ENCODE measurements at regions not wholly inside any gene's neighbourhood (a gene's known extent, or its start where the extent isn't known, plus 50 kb on each side); places are given as distances from the start of the nearest gene placed in this dataset.

GRCh38 chr5:63563008-63563917, 399.0 kb downstream of the HTR1A start:
- H3K9me2 ChIP-seq (ENCODE audit: low read depth, low read length), result no peaks in the 10 kb centered on the region
- no peaks in the 10 kb centered on the region for H3K9me3 ChIP-seq (ENCODE audit: low read length)
- H3K36me3 ChIP-seq (ENCODE audit: insufficient read depth, low read length), result no peaks in the 10 kb centered on the region
- no peaks in the 10 kb centered on the region for H3K4me1 ChIP-seq (ENCODE audit: insufficient read depth, low read length, severe bottlenecking)
- H3K4me3 ChIP-seq (ENCODE audit: low read depth, low read length, poor library complexity, severe bottlenecking), result no peak overlapping the region
- H4K20me1 ChIP-seq (ENCODE audit: insufficient read depth, low read length), result no peaks in the 10 kb centered on the region
- H2AFZ ChIP-seq (ENCODE audit: low read length), result no peak overlapping the region
- no peak overlapping the region for H3K4me2 ChIP-seq (ENCODE audit: low read length)
- H3F3A ChIP-seq (ENCODE audit: insufficient read depth, low read length), result no peaks in the 10 kb centered on the region
- no peak overlapping the region for H3K9ac ChIP-seq (ENCODE audit: low read length)
- TF ChIP-seq EZH2 (IDR thresholded peaks at IDR 0.05; ENCODE audit: borderline replicate concordance, low read length) (no peak), CTCF (IDR thresholded peaks at IDR 0.05; ENCODE audit: low read length) (no peak)
- no peaks in the 10 kb centered on the region for H3K27me3 ChIP-seq (ENCODE audit: insufficient read depth, low read length)
- H3K27ac ChIP-seq (ENCODE audit: low read depth, low read length, poor library complexity, severe bottlenecking), result no peak overlapping the region
- no peaks in the 10 kb centered on the region for H3K79me2 ChIP-seq (ENCODE audit: insufficient read depth, low read length)

GRCh38 chr5:63555874-63556273, 406.4 kb downstream of the HTR1A start:
- Histone ChIP-seq H3K9me3 (ENCODE audit: low read length) (no peaks in the 10 kb centered on the region), H3K4me2 (ENCODE audit: low read length) (no peak overlapping the region), H2AFZ (ENCODE audit: low read length) (no peak overlapping the region), H3F3A (ENCODE audit: insufficient read depth, low read length) (no peaks in the 10 kb centered on the region), H3K36me3 (ENCODE audit: insufficient read depth, low read length) (no peaks in the 10 kb centered on the region), H3K9me2 (ENCODE audit: low read depth, low read length) (no peaks in the 10 kb centered on the region), H3K9ac (ENCODE audit: low read length) (no peak overlapping the region), H4K20me1 (ENCODE audit: insufficient read depth, low read length) (no peaks in the 10 kb centered on the region), H3K27ac (ENCODE audit: low read depth, low read length, poor library complexity, severe bottlenecking) (no peak overlapping the region), H3K79me2 (ENCODE audit: insufficient read depth, low read length) (no peaks in the 10 kb centered on the region), H3K27me3 (ENCODE audit: insufficient read depth, low read length) (no peaks in the 10 kb centered on the region), H3K4me1 (ENCODE audit: insufficient read depth, low read length, severe bottlenecking) (no peaks in the 10 kb centered on the region), H3K4me3 (ENCODE audit: low read depth, low read length, poor library complexity, severe bottlenecking) (no peak overlapping the region)
- TF ChIP-seq EZH2 (IDR thresholded peaks at IDR 0.05; ENCODE audit: borderline replicate concordance, low read length) (no peak), CTCF (IDR thresholded peaks at IDR 0.05; ENCODE audit: low read length) (no peak)

GRCh38 chr5:63554191-63554590, 408.1 kb downstream of the HTR1A start:
- Histone ChIP-seq H4K20me1 (ENCODE audit: insufficient read depth, low read length) (no peaks in the 10 kb centered on the region), H3K9me3 (ENCODE audit: low read length) (no peaks in the 10 kb centered on the region), H3F3A (ENCODE audit: insufficient read depth, low read length) (no peaks in the 10 kb centered on the region), H3K9me2 (ENCODE audit: low read depth, low read length) (no peaks in the 10 kb centered on the region), H3K36me3 (ENCODE audit: insufficient read depth, low read length) (no peaks in the 10 kb centered on the region), H3K4me3 (ENCODE audit: low read depth, low read length, poor library complexity, severe bottlenecking) (no peak overlapping the region), H3K27ac (ENCODE audit: low read depth, low read length, poor library complexity, severe bottlenecking) (no peak overlapping the region), H3K4me1 (ENCODE audit: insufficient read depth, low read length, severe bottlenecking) (no peaks in the 10 kb centered on the region), H3K9ac (ENCODE audit: low read length) (no peak overlapping the region), H3K4me2 (ENCODE audit: low read length) (no peak overlapping the region), H3K79me2 (ENCODE audit: insufficient read depth, low read length) (no peaks in the 10 kb centered on the region), H2AFZ (ENCODE audit: low read length) (no peak overlapping the region), H3K27me3 (ENCODE audit: insufficient read depth, low read length) (no peaks in the 10 kb centered on the region)
- no peak for TF ChIP-seq CTCF (IDR thresholded peaks at IDR 0.05; ENCODE audit: low read length)
- TF ChIP-seq EZH2 (IDR thresholded peaks at IDR 0.05; ENCODE audit: borderline replicate concordance, low read length), result no peak

Data from OCI-LY1 (cell line).